NCI-H2171 treated with DMSO at 0.1 percent for 48 hours (cell line): ENCODE measurements at regions not wholly inside any gene's neighbourhood (a gene's known extent, or its start where the extent isn't known, plus 50 kb on each side); places are given as distances from the start of the nearest gene placed in this dataset.
"Not testable (repeated sequence)": the region's sequence is repeated elsewhere in the genome, so short reads cannot be mapped to it uniquely, and the experiment has no call there.

ENCODE experiments used
- DNase-seq: peaks from one replicate; lab custom pipeline; 2025; lab: John Stamatoyannopoulos, UW

GRCh38 chr9:108281696-108282095 lies 574.1 kb downstream of the ACTL7B start:
- DNase-seq, result no peak

DNA sequence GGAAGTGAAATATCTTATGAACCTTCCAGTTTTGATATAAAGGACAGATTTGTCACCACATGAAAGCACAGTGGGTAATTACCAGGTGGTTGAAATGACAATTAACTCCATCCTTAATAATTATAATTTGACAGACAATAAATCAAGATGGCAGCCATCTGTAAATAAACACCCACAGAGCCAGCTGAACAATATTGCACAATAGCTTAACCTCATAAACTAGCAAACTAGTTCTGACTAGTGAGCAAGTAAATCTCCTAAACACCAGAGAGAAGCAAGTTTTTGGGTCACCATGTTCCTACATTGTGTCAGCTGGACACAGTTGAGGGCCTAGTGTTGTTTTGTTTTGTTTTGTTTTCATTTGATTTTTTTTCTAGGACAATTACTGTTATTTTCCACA lies 577.4 kb downstream of the ACTL7B start:
- peak; percentile 22 for DNase-seq

DNA sequence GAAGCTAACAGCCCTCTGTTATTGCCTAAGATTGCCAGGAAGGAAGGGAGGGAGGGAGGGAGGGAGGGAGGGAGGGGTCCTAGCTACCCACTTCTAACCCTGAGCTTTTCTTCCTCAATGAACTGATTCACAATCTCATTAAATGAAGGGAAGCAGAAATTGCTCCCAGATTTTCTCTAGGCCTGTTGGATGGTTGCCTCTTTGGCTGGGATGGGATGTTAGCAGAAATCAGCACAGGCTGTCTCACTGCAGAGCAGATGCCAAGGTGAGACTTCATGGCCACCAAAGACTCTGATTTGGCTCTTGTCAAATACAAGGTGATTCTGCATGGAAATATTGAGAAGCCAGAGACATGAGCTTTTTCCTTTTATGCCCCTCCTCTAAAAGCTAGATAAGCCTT lies 578.6 kb downstream of the ACTL7B start:
- no peak for DNase-seq

GRCh38 chr9:108275906-108276305 lies 579.9 kb downstream of the ACTL7B start:
- no peak for DNase-seq

DNA sequence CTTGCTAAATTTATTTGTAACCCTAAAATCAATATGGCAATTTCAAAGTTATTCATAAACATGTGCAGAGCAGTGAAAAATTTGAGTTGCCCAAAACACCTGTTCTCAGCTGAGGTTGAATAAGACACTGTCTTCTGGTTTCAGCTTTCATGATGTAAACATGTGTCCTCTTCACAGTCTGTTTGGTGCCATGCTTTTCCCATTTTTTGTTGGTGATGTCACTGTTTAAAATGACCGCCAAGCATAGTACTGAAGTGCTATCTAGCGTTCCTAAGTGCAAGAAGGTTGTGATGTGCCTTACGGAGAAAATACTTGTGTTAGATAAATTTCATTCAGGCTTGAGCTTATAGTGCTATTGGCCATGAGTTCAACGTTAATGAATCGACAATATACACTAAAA lies 580.8 kb downstream of the ACTL7B start:
- DNase-seq, result peak; percentile 17

GRCh38 chr9:108273988-108274387 lies 581.8 kb downstream of the ACTL7B start:
- DNase-seq, result no peak

GRCh38 chr9:108272349-108272899 lies 583.4 kb downstream of the ACTL7B start:
- peak; percentile 84 for DNase-seq

DNA sequence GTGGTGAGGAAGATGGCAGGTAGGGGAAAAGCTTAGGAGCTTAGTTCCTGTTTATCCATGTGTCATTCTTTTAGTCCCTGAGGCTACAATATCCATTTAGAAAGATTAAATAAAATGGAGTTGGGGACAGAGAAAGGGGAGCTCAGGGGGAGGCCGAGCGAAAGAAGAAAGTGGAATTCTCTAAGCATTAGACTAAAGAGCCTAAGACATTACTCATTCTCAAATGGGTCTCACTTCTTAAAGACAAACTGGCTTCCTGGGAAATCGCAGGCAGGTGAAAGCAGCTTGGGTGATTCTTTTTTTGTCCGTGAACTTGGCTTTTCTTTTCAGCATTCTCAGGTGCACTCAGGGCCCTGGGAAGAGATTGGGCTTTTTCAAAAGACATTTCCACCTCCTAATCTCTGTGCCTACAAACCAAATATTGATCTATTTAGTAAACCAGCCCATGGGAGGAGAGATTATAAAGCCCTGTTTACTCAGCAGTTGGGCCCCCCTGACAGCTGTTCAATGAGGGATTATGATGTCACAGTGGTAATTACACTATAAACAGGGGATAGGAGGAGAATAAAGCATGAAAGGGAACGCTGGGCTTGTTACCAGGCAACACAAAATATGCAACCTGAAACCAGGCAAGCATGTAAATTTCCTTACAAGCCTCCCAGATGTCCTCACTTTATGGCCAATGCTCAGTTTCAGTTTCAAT lies 584.0 kb downstream of the ACTL7B start:
- DNase-seq, result peak; percentile 97

DNA sequence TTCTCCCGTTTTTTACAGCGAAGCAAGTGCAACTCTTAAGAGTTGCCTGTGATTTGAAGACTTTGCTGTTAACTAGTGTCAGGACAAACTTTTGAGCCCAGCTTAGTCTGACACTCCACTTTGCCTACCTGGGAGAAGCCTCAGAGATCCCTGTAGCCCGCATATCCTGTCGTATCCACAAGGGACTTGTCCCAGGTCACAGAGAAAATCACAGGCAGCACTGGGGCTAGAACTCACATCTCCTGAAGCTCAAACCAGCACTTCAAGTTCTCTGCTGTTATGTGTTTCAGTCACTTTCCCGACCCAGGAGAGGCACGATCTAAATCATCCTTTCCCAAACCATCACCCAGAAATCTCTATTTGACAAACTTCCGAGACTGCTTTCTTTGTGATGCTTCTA lies 584.5 kb downstream of the ACTL7B start:
- DNase-seq, result no peak

GRCh38 chr9:108270561-108270960 lies 585.2 kb downstream of the ACTL7B start:
- DNase-seq, result no peak

- no peak for DNase-seq
Measured at GRCh38 chr9:108270051-108270450, 585.7 kb downstream of the ACTL7B start.

- no peak for DNase-seq
Measured at GRCh38 chr9:108269371-108269770, 586.4 kb downstream of the ACTL7B start.

DNA sequence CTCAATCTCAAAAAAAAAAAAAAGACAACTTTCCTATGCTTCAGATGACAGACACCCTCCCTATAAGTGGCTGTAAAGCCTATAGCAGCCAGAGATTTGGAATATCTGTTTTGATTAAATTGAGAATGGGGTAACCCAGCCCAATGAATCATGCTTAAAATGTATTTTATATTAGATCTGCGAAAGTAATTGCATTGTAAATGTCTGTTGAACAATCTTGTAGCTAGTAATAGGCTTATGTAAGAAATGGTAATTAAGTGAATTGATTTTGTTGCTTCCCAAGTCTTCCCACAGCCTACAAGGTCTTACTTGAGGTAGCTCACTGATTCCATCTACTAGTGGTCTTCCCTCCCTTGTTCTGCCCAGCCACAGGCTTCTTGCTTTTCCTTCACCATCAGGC lies 590.7 kb downstream of the ACTL7B start:
- DNase-seq, result no peak

DNA sequence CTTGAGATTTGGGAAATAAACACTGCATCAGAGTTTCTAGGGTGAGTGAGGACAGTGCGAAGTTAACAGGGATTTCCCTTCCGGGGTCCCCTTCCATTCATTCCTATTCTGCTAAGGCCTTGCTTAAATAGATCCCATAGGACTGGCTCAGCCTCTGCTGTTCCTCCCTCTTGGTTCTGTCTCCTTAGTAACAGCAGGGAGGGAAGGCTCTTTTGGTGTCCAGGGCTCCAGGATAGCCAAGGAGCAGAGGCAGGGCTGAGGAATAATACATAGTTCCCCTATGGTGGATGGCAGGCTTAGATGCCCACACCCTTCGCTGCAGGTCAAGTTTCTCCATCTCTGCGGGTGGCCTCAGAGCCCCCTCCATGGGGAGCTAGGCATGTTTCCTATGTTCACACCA lies 591.7 kb downstream of the ACTL7B start:
- no peak for DNase-seq

GRCh38 chr9:108262836-108263235 lies 593.0 kb downstream of the ACTL7B start:
- no peak for DNase-seq

GRCh38 chr9:108259917-108260675 lies 595.7 kb downstream of the ACTL7B start:
- no peak for DNase-seq

DNA sequence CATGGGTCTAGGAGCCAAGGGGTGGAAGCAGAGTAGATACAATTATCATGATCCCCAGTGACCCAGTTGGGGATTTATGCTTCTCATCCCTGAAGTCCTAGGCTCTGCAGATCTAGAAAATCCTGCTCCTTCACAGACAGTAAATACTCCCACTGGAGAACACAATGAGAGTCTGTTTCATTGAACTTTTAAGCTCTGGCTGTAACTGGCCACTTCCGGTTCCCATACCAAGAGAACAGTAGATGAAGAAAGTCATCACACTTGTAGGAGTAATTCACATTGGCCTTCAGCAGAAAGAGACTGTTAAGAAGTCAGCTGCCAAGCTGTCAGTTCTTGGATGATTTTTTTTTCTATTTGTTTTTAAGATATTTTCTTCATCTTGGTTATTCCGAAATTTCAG lies 597.1 kb downstream of the ACTL7B start:
- no peak for DNase-seq

GRCh38 chr9:108257382-108257781 lies 598.4 kb downstream of the ACTL7B start:
- DNase-seq, result no peak

DNA sequence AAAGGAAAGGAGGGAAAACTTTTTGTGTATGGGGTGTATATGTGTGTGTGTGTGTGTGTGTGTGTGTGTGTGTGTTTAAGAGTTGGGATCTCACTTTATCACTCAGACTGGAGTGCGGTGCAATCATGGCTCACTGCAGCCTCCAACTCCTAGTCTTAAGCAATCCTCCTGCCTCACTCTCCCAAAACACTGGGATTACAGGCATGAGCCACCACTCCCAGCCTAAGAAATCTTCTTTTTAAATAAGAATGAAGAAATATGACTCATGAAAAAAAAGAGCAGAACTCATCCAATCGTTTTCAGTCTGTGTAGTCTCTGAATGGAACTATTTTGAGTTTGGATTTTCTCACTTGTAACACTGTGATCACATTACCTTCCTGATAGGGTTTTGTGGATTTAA lies 601.5 kb downstream of the ACTL7B start:
- DNase-seq, result no peak

GRCh38 chr9:108247391-108247790 lies 608.4 kb downstream of the ACTL7B start:
- DNase-seq, result not testable (repeated sequence)

- no peak for DNase-seq
Measured at GRCh38 chr9:108245901-108246300, 609.9 kb downstream of the ACTL7B start.

DNA sequence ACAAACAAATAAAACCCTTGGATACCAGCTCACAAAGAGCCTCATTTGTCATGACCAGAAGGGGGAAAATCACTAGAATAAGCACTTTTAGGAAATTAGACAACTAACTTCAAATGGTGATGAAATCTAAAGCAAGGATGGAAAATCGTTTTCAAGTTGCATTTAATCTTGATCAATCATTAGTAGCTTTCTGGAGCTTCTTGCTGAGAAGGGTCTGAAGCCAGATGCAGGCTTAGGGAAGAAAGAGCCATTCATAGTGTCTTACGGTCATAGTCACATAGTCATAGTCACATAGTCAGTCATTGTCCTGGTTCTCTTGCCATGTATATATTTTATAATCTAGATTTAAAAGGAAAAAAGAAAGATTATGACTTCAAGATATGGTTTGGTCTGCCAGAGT lies 610.5 kb downstream of the ACTL7B start:
- DNase-seq, result no peak

DNA sequence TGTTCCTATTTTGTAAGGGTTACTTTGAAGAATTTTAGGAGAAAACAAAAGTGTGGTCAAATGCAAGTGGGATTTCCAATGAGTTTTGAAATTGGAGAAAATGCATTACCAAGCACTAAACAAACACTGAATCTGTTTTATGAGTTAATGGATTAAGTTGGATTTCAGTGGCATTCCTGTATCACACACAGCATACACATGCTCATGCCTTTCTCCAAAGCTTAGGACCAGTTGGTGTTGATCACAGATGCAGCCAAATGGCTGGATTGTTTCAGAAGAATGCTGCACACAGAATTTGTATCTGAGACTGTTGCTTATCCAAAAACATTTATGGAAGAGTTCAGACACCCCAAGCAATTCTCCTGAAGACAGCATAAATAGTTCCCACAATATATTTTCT lies 611.1 kb downstream of the ACTL7B start:
- no peak for DNase-seq
